Activated T-helper 17 cell treated with anti-CD3 and anti-CD28 coated beads, Interleukin-2, amount 50 U/mL, for 72 hours (primary cell): ENCODE measurements at regions not wholly inside any gene's neighbourhood (a gene's known extent, or its start where the extent isn't known, plus 50 kb on each side); places are given as distances from the start of the nearest gene placed in this dataset.
"Not testable (repeated sequence)": the region's sequence is repeated elsewhere in the genome, so short reads cannot be mapped to it uniquely, and the experiment has no call there.

Experiments used
- ATAC-seq: fragments of 150-1000 bp; cut with Tn5 transposase; replicated peaks from 2 replicates; pipeline ENCODE4 v1.10.0; 2021; ENCODE audit warnings: mild to moderate bottlenecking, moderate library complexity
- H3K27ac Mint-ChIP-seq: one replicate; pipeline ENCODE4 v1.8.0; 2022; ENCODE audit warnings: mixed read lengths
- H3K27me3 Mint-ChIP-seq: one replicate; pipeline ENCODE4 v1.8.0; 2022; ENCODE audit warnings: mixed read lengths
- H3K36me3 Mint-ChIP-seq: one replicate; pipeline ENCODE4 v1.8.0; 2022; ENCODE audit warnings: low read depth, mild to moderate bottlenecking, mixed read lengths
- H3K4me1 Mint-ChIP-seq: one replicate; pipeline ENCODE4 v1.8.0; 2022; ENCODE audit warnings: mixed read lengths
- H3K4me3 Mint-ChIP-seq: one replicate; pipeline ENCODE4 v1.8.0; 2022; ENCODE audit warnings: mild to moderate bottlenecking, mixed read lengths
- H3K9me3 Mint-ChIP-seq: one replicate; pipeline ENCODE4 v1.8.0; 2022; ENCODE audit warnings: mixed read lengths

DNA sequence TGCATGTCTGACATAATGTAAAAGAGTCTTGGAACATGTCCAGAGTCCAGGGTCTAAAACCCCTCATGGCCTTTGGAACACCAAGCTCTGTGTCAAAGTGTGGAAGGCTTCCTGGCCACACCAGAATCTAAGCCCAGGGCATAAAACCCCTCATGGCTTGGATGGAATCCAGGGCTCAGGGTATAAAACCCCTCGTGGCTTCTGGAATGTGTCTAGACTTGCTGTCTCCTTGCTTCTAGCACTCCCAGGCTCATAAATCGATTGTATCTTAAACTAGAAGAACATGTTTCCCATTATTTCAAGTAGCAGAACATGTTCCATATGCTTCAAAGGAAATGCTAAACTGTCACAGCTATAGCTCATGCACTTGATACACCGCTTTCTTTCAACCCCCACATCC, 504.1 kb upstream of the SYNCRIP start:
- H3K27me3 Mint-ChIP-seq, H3K27ac Mint-ChIP-seq, H3K36me3 Mint-ChIP-seq, H3K4me3 Mint-ChIP-seq, ATAC-seq, H3K9me3 Mint-ChIP-seq, H3K4me1 Mint-ChIP-seq: not testable (repeated sequence)

DNA sequence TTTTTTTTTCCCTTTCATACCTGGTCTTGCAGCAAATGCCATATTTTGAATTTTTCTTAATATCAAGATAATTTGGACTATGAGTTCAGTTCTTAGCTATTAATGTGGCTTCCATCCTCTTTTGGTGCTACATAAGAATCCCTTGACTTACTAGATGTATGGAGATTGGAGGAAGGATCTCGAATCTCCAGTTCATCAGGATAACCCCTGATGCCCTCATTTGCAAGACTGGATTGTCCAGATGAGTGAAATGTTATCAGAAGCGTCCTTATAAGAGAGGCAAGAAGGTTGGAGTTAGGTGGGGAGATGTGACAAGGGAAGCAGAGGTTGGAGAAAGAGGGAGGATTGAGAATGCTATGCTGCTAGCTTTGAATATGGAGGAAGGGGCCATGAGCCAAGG, 499.6 kb upstream of the SYNCRIP start:
- H3K36me3 Mint-ChIP-seq: no peaks in the 10 kb centered on the region
- H3K27me3 Mint-ChIP-seq: no peaks in the 10 kb centered on the region
- no peak overlapping the region for H3K4me3 Mint-ChIP-seq
- no peaks in the 10 kb centered on the region for H3K9me3 Mint-ChIP-seq
- ATAC-seq: no peak
- H3K4me1 Mint-ChIP-seq: no peaks in the 10 kb centered on the region
- H3K27ac Mint-ChIP-seq: no peak overlapping the region

DNA sequence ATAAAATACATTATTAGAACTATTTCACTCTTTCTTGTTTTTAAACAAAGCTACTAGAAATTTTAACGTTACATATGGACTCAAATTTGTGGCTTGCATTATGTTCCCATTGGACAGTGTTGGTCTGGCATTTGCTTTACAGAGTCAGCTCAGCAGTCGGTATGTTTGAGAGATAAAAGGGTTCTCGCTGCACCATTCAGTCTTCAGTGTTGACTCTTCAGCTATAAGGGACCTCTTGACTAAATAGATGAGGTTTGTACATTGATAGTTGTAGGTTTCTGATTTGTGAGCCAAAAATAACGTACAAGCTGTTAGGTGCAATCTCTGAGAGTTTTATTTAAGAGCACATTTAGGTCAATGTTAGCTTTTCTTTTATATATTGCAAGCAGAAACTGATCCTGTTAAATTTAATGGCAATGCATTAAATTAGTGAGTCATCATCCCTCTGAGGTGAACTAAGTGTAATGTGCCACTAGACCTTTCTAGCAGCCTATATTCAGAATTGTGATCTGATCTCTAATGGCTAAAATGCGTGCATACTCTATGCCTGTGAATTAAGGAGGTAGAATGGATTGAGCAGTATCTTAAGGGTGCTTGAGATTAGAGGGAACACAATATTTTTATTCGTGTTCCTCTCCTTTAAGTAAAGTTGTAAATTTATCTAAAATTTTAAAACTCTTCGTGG, 485.6 kb upstream of the SYNCRIP start:
- Mint-ChIP-seq H3K4me3 (no peak overlapping the region), H3K27me3 (no peaks in the 10 kb centered on the region), H3K4me1 (no peaks in the 10 kb centered on the region), H3K36me3 (no peaks in the 10 kb centered on the region), H3K27ac (no peak overlapping the region), H3K9me3 (peaks cover 9% of the 10 kb centered on the region)
- no peak for ATAC-seq

DNA sequence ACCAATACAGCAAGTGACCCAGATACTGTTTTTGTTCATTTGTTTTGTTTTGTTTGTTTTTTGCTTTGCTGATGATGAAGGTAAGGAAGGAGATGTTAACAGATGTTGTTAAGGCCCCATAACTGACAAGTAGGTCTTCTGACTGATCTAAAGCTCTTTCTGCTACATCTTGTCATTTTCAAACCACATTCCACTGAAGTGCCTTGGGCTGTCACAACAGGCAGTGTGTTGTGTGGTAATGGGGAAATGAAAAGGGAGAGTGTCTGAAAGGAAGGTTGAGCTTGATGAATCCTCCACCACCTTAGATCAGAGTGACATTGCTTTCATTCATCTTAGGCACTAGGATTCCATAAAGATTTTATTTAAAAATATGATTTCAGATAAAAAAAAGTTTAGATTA, 479.4 kb upstream of the SYNCRIP start:
- no peaks in the 10 kb centered on the region for H3K27me3 Mint-ChIP-seq
- H3K9me3 Mint-ChIP-seq: no peaks in the 10 kb centered on the region
- no peak for ATAC-seq
- no peaks in the 10 kb centered on the region for H3K4me1 Mint-ChIP-seq
- H3K27ac Mint-ChIP-seq: no peak overlapping the region
- H3K4me3 Mint-ChIP-seq: no peak overlapping the region
- no peaks in the 10 kb centered on the region for H3K36me3 Mint-ChIP-seq

DNA sequence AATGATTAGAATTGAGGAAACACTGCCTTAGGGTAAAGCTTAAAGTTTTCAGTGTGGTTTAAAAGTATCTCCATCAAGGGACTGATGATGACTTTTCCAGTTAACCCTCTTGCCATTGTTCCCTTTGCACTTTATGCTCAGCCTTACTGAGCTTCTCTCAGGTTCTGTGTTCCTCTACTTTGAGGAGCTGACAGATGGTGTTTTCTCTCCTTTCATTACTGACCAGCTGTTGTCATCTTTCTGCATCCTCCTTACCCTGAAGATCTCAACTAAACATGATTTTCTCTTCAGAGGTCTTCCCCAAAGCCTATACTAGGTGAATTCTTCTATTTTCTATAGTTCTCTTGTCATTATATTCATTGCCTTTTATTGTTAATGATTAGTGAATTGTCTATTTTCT, 475.6 kb upstream of the SYNCRIP start:
- Mint-ChIP-seq H3K27ac (no peak overlapping the region), H3K4me1 (no peaks in the 10 kb centered on the region), H3K36me3 (no peaks in the 10 kb centered on the region), H3K4me3 (no peak overlapping the region), H3K27me3 (no peaks in the 10 kb centered on the region), H3K9me3 (peaks cover 9% of the 10 kb centered on the region)
- no peak for ATAC-seq

DNA sequence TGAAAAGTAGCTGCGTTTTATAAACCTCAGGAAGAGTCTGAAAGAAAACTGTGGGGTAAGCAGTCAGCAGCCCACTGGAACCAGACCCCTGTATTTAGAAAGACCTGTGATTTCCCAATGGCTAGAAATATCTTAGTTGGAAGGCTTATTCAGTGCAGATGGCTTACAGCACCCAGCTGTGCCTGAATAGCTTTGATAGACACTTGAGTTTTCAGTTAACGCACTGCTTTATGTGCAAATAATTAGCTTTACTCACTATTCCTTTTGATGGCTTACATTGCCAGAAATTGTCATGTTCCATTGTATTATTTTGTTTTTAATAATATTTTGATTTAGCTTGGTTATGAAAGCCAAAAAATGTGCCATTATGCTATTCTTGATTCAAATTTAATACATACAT, 465.3 kb upstream of the SYNCRIP start:
- no peaks in the 10 kb centered on the region for H3K36me3 Mint-ChIP-seq
- no peak overlapping the region for H3K27ac Mint-ChIP-seq
- no peak for ATAC-seq
- no peaks in the 10 kb centered on the region for H3K4me1 Mint-ChIP-seq
- no peak overlapping the region for H3K4me3 Mint-ChIP-seq
- no peaks in the 10 kb centered on the region for H3K9me3 Mint-ChIP-seq
- H3K27me3 Mint-ChIP-seq: no peaks in the 10 kb centered on the region

DNA sequence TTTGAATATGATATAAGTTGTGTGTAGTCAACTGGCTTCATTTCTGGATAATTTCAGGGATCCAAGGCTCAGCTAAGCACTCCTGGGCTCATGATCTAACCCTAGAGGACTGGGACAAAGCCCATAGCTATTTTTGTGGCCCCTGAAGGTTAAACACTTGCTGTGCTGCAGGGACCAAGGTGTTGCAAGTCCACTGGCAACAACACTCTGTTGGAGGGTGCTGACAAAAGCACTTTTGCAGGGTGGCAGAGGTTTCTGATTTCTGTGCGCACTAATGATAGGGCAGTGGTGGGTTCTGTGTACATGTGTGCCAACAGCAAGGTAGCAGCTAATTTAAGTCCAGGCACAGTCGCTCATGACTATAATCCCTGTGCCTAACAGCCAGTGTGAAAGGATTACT, 445.3 kb upstream of the SYNCRIP start:
- H3K9me3 Mint-ChIP-seq: peaks cover 21% of the 10 kb centered on the region
- H3K27ac Mint-ChIP-seq: no peak overlapping the region
- H3K4me3 Mint-ChIP-seq: no peak overlapping the region
- no peaks in the 10 kb centered on the region for H3K4me1 Mint-ChIP-seq
- no peaks in the 10 kb centered on the region for H3K27me3 Mint-ChIP-seq
- no peaks in the 10 kb centered on the region for H3K36me3 Mint-ChIP-seq
- no peak for ATAC-seq

DNA sequence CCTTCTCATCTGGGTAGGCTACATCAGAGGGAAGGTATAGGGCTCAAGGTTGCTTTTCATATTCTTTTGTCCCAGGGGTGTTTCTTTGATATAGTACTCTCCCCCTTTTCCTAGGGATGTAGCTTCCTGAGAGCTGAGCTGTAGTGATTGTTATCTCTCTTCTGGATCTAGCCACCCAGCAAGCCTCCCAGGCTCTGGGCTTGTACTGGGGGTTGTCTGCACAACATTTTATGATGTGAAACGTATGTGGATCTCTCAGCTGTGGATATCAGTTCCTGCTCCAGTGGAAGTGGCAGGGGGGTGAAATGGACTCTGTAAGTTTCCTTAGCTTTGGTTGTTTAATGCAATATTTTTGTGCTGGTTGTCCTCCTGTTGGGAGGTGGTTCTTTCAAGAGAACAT, 437.3 kb upstream of the SYNCRIP start:
- Mint-ChIP-seq H3K27ac (no peak overlapping the region), H3K36me3 (no peaks in the 10 kb centered on the region), H3K9me3 (peaks cover 18% of the 10 kb centered on the region), H3K27me3 (no peaks in the 10 kb centered on the region), H3K4me3 (no peak overlapping the region), H3K4me1 (no peaks in the 10 kb centered on the region)
- ATAC-seq: no peak

DNA sequence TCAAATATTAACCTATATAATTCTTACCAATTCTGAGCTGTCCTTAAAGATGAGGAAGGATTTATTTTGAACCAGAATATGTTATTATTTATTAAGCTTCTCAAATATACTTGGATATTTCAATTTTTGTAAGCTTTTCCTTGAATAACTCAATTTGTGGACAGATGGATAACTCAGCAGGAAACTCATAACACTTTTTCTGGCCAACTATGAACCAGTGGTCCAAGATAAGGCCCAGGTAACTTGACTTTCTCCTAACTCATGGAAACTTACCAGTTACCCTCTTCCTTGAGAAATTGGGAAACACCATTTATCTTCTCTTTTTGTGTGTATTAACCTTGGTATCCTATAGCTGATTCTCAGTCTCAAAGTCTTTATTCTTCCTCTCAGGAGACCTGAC, 427.5 kb upstream of the SYNCRIP start:
- ATAC-seq: no peak
- H3K27me3 Mint-ChIP-seq: no peaks in the 10 kb centered on the region
- peaks cover 4% of the 10 kb centered on the region for H3K9me3 Mint-ChIP-seq
- H3K4me3 Mint-ChIP-seq: no peak overlapping the region
- H3K4me1 Mint-ChIP-seq: no peaks in the 10 kb centered on the region
- H3K36me3 Mint-ChIP-seq: no peaks in the 10 kb centered on the region
- no peak overlapping the region for H3K27ac Mint-ChIP-seq

DNA sequence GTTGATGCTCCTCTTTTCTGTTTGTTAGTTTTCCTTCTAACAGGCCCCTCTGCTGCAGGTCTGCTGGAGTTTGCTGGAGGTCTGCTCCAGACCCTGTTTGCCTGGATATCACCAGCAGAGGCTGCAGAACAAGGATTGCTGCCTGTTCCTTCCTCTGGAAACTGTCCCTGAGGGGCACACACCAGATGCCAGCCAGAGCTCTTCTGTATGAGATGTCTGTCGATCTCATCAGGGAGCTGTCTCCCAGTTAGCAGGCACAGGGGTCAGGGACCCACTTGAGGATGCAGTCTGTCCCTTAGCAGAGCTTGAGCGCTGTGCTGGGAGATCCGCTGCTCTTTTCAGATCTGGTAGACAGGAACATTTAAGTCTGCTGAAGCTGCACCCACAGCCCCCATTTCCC, 422.3 kb upstream of the SYNCRIP start:
- not testable (repeated sequence) for H3K27ac Mint-ChIP-seq, H3K4me1 Mint-ChIP-seq, H3K4me3 Mint-ChIP-seq, H3K27me3 Mint-ChIP-seq, H3K36me3 Mint-ChIP-seq, ATAC-seq
- peaks cover 10% of the 10 kb centered on the region for H3K9me3 Mint-ChIP-seq

DNA sequence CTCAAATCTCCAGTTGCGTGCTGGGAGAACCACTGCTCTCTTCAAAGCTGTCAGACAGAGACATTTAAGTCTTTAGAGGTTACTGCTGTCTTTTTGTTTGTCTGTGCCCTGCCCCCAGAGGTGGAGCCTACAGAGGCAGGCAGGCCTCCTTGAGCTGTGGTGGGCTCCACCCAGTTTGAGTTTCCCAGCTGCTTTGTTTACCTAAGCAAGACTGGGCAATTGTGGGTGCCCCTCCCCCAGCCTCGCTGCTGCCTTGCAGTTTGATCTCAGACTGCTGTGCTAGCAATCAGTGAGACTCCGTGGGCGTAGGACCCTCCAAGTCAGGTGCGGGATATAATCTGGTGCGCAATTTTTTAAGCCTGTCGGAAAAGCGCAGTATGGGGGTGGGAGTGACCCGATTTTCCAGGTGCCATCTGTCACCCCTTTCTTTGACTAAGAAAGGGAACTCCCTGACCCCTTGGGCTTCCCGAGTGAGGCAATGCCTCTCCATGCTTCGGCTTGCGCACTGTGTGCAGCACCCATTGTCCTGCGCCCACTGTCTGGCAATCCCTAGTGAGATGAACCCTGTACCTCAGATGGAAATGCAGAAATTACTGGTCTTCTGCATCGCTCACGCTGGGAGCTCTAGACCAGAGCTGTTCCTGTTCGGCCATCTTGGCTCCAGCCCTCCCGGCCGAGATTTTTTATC, 414.8 kb upstream of the SYNCRIP start:
- not testable (repeated sequence) for ATAC-seq, H3K36me3 Mint-ChIP-seq, H3K9me3 Mint-ChIP-seq, H3K27ac Mint-ChIP-seq, H3K27me3 Mint-ChIP-seq, H3K4me1 Mint-ChIP-seq, H3K4me3 Mint-ChIP-seq

DNA sequence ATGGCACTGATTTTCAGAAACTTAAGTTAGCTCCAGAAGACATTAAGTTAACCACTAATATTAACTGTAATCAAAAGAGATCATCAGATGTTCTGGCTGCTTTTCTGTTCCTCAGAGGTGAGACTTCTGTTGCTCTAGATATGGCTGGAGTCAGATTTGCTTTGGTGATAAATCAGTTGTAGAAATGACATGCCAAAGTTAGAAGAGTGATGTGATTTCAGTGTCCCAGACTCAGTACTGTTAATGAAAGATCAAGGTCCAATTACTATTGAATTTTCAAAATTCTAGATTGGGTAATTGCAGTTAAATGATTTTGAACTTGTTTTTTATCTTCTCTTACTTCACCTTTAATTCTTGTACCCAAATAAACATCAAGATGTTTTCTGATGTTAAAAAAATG, 402.4 kb upstream of the SYNCRIP start:
- Mint-ChIP-seq H3K9me3 (peaks cover 3% of the 10 kb centered on the region), H3K4me1 (no peaks in the 10 kb centered on the region), H3K4me3 (no peak overlapping the region), H3K27ac (no peak overlapping the region), H3K36me3 (no peaks in the 10 kb centered on the region), H3K27me3 (no peaks in the 10 kb centered on the region)
- no peak for ATAC-seq

DNA sequence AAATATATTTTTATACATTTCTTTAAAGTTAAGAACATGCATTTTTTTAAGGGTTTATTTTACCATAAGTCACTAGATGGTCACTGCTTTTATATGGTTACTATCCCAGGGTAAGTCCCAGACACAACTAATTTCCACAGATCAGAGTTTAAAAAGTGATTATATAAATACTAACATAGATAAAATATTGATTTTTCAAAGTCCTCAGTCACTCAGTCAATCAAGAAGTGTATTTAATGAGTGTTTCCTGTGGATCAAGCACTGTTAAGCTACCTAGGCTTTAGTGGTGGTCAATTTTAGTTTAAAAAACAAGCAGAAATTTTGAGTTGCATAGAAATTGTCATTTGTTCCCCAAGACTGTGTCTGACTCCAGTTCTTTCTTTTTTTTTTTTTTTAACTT, 399.5 kb upstream of the SYNCRIP start:
- no peak for ATAC-seq
- H3K36me3 Mint-ChIP-seq: no peaks in the 10 kb centered on the region
- no peak overlapping the region for H3K4me3 Mint-ChIP-seq
- no peak overlapping the region for H3K27ac Mint-ChIP-seq
- peaks cover 6% of the 10 kb centered on the region for H3K9me3 Mint-ChIP-seq
- no peaks in the 10 kb centered on the region for H3K27me3 Mint-ChIP-seq
- H3K4me1 Mint-ChIP-seq: no peaks in the 10 kb centered on the region

DNA sequence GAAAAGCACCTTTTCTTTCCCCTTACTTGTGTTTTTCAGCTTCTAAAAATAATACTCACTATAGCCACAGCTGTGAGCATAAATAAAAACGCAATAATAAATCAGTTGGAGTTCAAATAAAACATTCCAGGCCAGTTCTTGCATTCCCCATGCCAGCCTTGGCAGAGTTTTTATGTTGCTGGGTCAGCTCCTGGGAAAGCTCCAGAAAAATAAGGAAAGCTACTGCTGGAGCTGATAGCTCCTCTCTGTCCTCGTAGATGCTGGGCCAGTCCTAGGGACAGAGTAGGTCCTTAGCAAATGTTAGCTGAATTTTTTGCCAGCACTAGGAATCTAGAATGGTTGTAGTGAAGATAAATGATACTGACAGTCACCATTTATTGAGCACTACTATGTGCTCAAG, 389.0 kb upstream of the SYNCRIP start:
- no peaks in the 10 kb centered on the region for H3K9me3 Mint-ChIP-seq
- no peaks in the 10 kb centered on the region for H3K4me1 Mint-ChIP-seq
- no peak overlapping the region for H3K27ac Mint-ChIP-seq
- ATAC-seq: no peak
- no peak overlapping the region for H3K4me3 Mint-ChIP-seq
- H3K36me3 Mint-ChIP-seq: no peaks in the 10 kb centered on the region
- H3K27me3 Mint-ChIP-seq: no peaks in the 10 kb centered on the region

DNA sequence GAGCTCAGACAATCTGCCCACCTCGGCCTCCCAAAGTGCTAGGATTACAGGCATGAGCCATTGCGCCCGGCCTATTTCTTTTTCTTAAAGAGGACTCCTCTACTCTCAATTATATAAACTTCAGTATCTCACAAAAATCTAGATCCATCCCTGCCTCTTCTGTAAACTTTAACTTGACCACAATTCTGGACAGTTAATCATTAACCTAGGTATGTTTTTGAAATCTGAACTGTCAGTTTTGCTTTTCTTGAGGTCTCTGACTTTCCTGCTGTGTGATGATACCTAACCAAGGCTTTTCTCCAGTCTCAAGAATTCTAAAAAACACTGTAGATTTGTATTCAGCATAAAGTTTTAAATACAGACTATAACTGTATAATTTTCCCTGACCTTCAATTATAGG, 388.2 kb upstream of the SYNCRIP start:
- no peaks in the 10 kb centered on the region for H3K9me3 Mint-ChIP-seq
- H3K27ac Mint-ChIP-seq: no peak overlapping the region
- no peaks in the 10 kb centered on the region for H3K4me1 Mint-ChIP-seq
- no peak for ATAC-seq
- no peaks in the 10 kb centered on the region for H3K36me3 Mint-ChIP-seq
- no peaks in the 10 kb centered on the region for H3K27me3 Mint-ChIP-seq
- H3K4me3 Mint-ChIP-seq: no peak overlapping the region

DNA sequence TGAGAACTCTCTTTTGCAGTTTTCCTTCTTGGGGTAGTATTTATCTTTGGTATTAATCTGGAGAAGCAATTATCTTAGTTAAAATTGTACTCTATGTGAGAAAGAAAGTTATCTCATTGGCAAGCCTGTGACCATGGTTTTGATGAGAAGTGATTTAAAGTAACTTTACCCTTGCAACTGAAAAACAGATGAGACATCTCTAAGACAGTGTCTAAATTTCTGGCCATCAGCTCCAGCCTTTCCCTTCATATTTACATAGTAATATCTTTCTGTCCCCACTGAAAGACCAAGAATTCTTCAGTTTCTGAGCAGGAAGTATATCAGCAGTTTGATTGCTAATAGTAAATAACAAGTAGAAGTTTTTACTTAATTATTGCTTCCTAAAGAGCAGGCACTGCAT, 386.1 kb upstream of the SYNCRIP start:
- no peak overlapping the region for H3K4me3 Mint-ChIP-seq
- H3K4me1 Mint-ChIP-seq: no peaks in the 10 kb centered on the region
- ATAC-seq: no peak
- no peak overlapping the region for H3K27ac Mint-ChIP-seq
- H3K27me3 Mint-ChIP-seq: no peaks in the 10 kb centered on the region
- H3K9me3 Mint-ChIP-seq: no peaks in the 10 kb centered on the region
- H3K36me3 Mint-ChIP-seq: no peaks in the 10 kb centered on the region
